Erythroblast (primary cell): ENCODE measurements at regions not wholly inside any gene's neighbourhood (a gene's known extent, or its start where the extent isn't known, plus 50 kb on each side); places are given as distances from the start of the nearest gene placed in this dataset.

Experiments
- GATA1 ChIP-seq: IDR thresholded peaks from 2 replicates; pipeline ENCODE4 v1.6.1; 2011; ENCODE audit warnings: low read depth, mild to moderate bottlenecking, control low read depth, low read length, moderate library complexity
- POLR2A ChIP-seq: IDR thresholded peaks from 2 replicates; pipeline ENCODE4 v1.6.1; 2011; ENCODE audit warnings: mild to moderate bottlenecking, low read length

DNA sequence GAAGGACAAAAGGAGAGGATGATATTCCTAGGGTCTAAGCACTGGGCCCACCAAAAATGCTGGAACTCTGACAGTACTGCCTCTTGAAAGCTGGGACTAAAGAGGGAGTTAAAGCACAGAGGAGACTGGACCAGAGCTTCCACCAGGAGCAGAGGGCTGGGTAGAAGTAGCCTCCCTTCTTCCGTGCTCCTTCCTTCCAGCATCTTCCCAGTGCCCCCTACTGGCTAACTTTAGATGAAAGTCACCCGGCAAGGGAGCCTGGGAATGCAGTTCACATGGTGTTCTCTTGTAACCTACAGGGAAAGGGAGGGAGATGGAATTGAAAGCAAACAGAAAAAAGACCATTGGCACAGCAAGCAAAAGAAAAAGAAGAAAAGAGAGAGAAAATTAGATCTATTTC, 106.1 kb upstream of the COL8A1 start:
- no peak for TF ChIP-seq POLR2A
- TF ChIP-seq GATA1, result no peak
